Right hindlimb (tissue), 1 donor: ENCODE measurements at regions not wholly inside any gene's neighbourhood (a gene's known extent, or its start where the extent isn't known, plus 50 kb on each side); places are given as distances from the start of the nearest gene placed in this dataset.

Experiments used
- DNase-seq: peaks from one replicate; pipeline ENCODE4 v3.0.0-alpha.2; 2018

- DNase-seq, result no peak
These were observed 73.1 kb upstream of the ARHGAP32 start for GRCh38 chr11:129265125-129265788.

GRCh38 chr11:129264114-129264513 lies 72.0 kb upstream of the ARHGAP32 start:
- no peak for DNase-seq

- DNase-seq, result no peak
These were observed 68.6 kb upstream of the ARHGAP32 start for GRCh38 chr11:129260750-129261149.

- no peak for DNase-seq
These were observed 67.8 kb upstream of the ARHGAP32 start for GRCh38 chr11:129259931-129260348.

- DNase-seq, result no peak
These were observed 66.1 kb upstream of the ARHGAP32 start for GRCh38 chr11:129258205-129258604.

- DNase-seq, result no peak
These were observed 65.4 kb upstream of the ARHGAP32 start for GRCh38 chr11:129257512-129257911.

- no peak for DNase-seq
These were observed 60.5 kb upstream of the ARHGAP32 start for GRCh38 chr11:129252621-129253020.

GRCh38 chr11:129251067-129251466 lies 58.9 kb upstream of the ARHGAP32 start:
- no peak for DNase-seq

- DNase-seq, result no peak
These were observed 57.8 kb upstream of the ARHGAP32 start for GRCh38 chr11:129249923-129250322.

- DNase-seq, result no peak
These were observed 57.2 kb upstream of the ARHGAP32 start for GRCh38 chr11:129249351-129249750.

- no peak for DNase-seq
These were observed 56.5 kb upstream of the ARHGAP32 start for GRCh38 chr11:129248618-129249017.

GRCh38 chr11:129247135-129247534 lies 55.0 kb upstream of the ARHGAP32 start:
- DNase-seq, result no peak

GRCh38 chr11:129242855-129243254 lies 50.7 kb upstream of the ARHGAP32 start:
- DNase-seq, result no peak
